H1 (cell line): ENCODE measurements at regions not wholly inside any gene's neighbourhood (a gene's known extent, or its start where the extent isn't known, plus 50 kb on each side); places are given as distances from the start of the nearest gene placed in this dataset.

Experiments
- CTCF ChIA-PET: fragments of 300-600 bp; sonication (Branson Sonifier 250); formaldehyde crosslinking; loops from one replicate; lab custom pipeline; 2021; ENCODE audit not compliant: partially characterized antibody; lab: Charles Lee
- POLR2A ChIA-PET: fragments of 300-600 bp; sonication (Branson Sonifier 250); formaldehyde crosslinking; loops from one replicate; lab custom pipeline; 2021; ENCODE audit warnings: inconsistent platforms; ENCODE audit not compliant: partially characterized antibody; lab: Charles Lee
- DNase-seq, 2 experiments: peaks; one replicate each; pipeline versions ENCODE4 v3.0.0 to v3.0.0-alpha.2; 2010 to 2022; ENCODE audit warnings: low spot score in 2 of 2, low read depth in 1 of 2, mixed read lengths in 1 of 2
- FAIRE-seq: peaks from 2 replicates; lab custom pipeline; 2011; peaks lifted over from hg19 to GRCh38; lab: Jason Lieb, UNC
- H2AFZ ChIP-seq: 2 replicates; pipeline ENCODE4 v1.8.1; 2012; ENCODE audit warnings: low read length, inconsistent platforms
- H2AK5ac ChIP-seq: 2 replicates; pipeline ENCODE4 v1.6.1; 2013; ENCODE audit warnings: low read depth, low read length
- H2BK120ac ChIP-seq: replicated peaks from 2 replicates; pipeline ENCODE3; 2013; ENCODE audit warnings: low read depth, low read length, inconsistent platforms
- H2BK12ac ChIP-seq: 2 replicates; pipeline ENCODE4 v1.6.1; 2013; ENCODE audit warnings: low read depth, low read length
- H2BK15ac ChIP-seq: 2 replicates; pipeline ENCODE4 v1.6.1; 2013; ENCODE audit warnings: low read length
- H2BK20ac ChIP-seq: 2 replicates; pipeline ENCODE4 v1.6.1; 2013; ENCODE audit warnings: low read length
- H2BK5ac ChIP-seq: 2 replicates; pipeline ENCODE4 v1.6.1; 2013; ENCODE audit warnings: low read depth, low read length
- H3K14ac ChIP-seq: 2 replicates; pipeline ENCODE4 v1.6.1; 2013; ENCODE audit warnings: inconsistent platforms; ENCODE audit not compliant: insufficient read length
- H3K18ac ChIP-seq: 2 replicates; pipeline ENCODE4 v1.6.1; 2013; ENCODE audit warnings: low read length; ENCODE audit errors: extremely low read depth
- H3K23ac ChIP-seq: 2 replicates; pipeline ENCODE4 v1.6.1; 2013; ENCODE audit warnings: inconsistent platforms; ENCODE audit not compliant: insufficient read length
- H3K23me2 ChIP-seq: 2 replicates; pipeline ENCODE4 v1.6.1; 2013; ENCODE audit warnings: low read depth, low read length
- H3K27ac ChIP-seq: 2 replicates; pipeline ENCODE4 v1.6.1; 2011; ENCODE audit warnings: low read depth, low read length, inconsistent platforms
- H3K27me3 ChIP-seq, 4 experiments: replicated peaks in 1 of 4; 1 replicate in 1 of 4; 2 replicates in 3 of 4; pipeline versions ENCODE4 v1.6.1 to v1.8.1; 2011 to 2013; ENCODE audit warnings: low read length in 3 of 4, mild to moderate bottlenecking in 3 of 4, inconsistent platforms in 2 of 4, mixed read lengths in 2 of 4, moderate library complexity in 1 of 4; ENCODE audit not compliant: control insufficient read depth in 3 of 4, insufficient read depth in 3 of 4; ENCODE audit errors: extremely low read depth in 1 of 4
- H3K36me3 ChIP-seq, 4 experiments: 2 replicates each; pipeline versions ENCODE4 v1.6.1 to v1.8.1; 2011 to 2013; ENCODE audit warnings: mild to moderate bottlenecking in 4 of 4, low read length in 3 of 4, moderate library complexity in 2 of 4, control low read depth in 1 of 4, inconsistent platforms in 1 of 4; ENCODE audit not compliant: insufficient read depth in 4 of 4, control insufficient read depth in 2 of 4
- H3K4ac ChIP-seq: replicated peaks from 2 replicates; pipeline ENCODE3; 2013; ENCODE audit warnings: low read length, low read depth, mixed read lengths, inconsistent platforms; ENCODE audit not compliant: insufficient read length
- H3K4me1 ChIP-seq, 4 experiments: replicated peaks in 1 of 4; 1 replicate in 1 of 4; 2 replicates in 3 of 4; pipeline versions ENCODE4 v1.6.1 to v1.8.1; 2011 to 2013; ENCODE audit warnings: low read length in 3 of 4, inconsistent platforms in 2 of 4, mixed read lengths in 1 of 4; ENCODE audit not compliant: insufficient read depth in 4 of 4, control insufficient read depth in 3 of 4
- H3K4me2 ChIP-seq, 2 experiments: 2 replicates each; pipeline versions ENCODE4 v1.6.1 to v1.8.1; 2011 to 2013; ENCODE audit warnings: low read depth in 2 of 2, low read length in 2 of 2, control low read depth in 1 of 2, inconsistent platforms in 1 of 2, mild to moderate bottlenecking in 1 of 2; ENCODE audit not compliant: insufficient read depth in 1 of 2
- H3K4me3 ChIP-seq, 4 experiments: fragments of 200-600, 300-600 bp in 1 of 4; sonication (generic), shearing (Covaris generic), sonication (Bioruptor Twin) in 1 of 4; 2 replicates each; pipeline versions ENCODE4 v1.5.1 to v1.8.1; 2011 to 2016; ENCODE audit warnings: low read length in 4 of 4, low read depth in 3 of 4, control low read depth in 2 of 4, inconsistent platforms in 2 of 4, mild to moderate bottlenecking in 2 of 4, mixed read lengths in 1 of 4, moderate library complexity in 1 of 4; ENCODE audit not compliant: insufficient read depth in 2 of 4; ENCODE audit errors: extremely low read depth in 1 of 4
- H3K56ac ChIP-seq: replicated peaks from 2 replicates; pipeline ENCODE3; 2013; ENCODE audit warnings: low read depth, mild to moderate bottlenecking, mixed read lengths, low read length, inconsistent platforms; ENCODE audit not compliant: insufficient read length
- H3K79me1 ChIP-seq: 2 replicates; pipeline ENCODE4 v1.6.1; 2013; ENCODE audit warnings: low read depth, low read length, control low read depth
- H3K79me2 ChIP-seq, 2 experiments: 2 replicates each; pipeline versions ENCODE4 v1.6.1 to v1.8.1; 2012 to 2013; ENCODE audit warnings: low read length in 2 of 2, mild to moderate bottlenecking in 2 of 2, inconsistent platforms in 1 of 2; ENCODE audit not compliant: insufficient read depth in 2 of 2, control insufficient read depth in 1 of 2
- H3K9ac ChIP-seq, 4 experiments: replicated peaks in 1 of 4; 1 replicate in 1 of 4; 2 replicates in 3 of 4; pipeline versions ENCODE4 v1.6.1 to v1.8.1; 2011 to 2013; ENCODE audit warnings: low read depth in 3 of 4, low read length in 3 of 4, control low read depth in 2 of 4, mild to moderate bottlenecking in 2 of 4, moderate library complexity in 2 of 4, inconsistent platforms in 1 of 4; ENCODE audit errors: extremely low read depth in 1 of 4
- H3K9me3 ChIP-seq, 2 experiments: 2 replicates each; pipeline versions ENCODE4 v1.6.1 to v1.8.1; 2012 to 2013; ENCODE audit warnings: mild to moderate bottlenecking in 2 of 2, moderate library complexity in 2 of 2, control low read depth in 1 of 2, inconsistent platforms in 1 of 2, low read depth in 1 of 2, low read length in 1 of 2, mixed read lengths in 1 of 2; ENCODE audit not compliant: insufficient read depth in 2 of 2
- H4K20me1 ChIP-seq, 2 experiments: replicated peaks in 1 of 2; 2 replicates each; pipeline versions ENCODE3 to v1.8.1; 2011 to 2013; ENCODE audit warnings: inconsistent platforms in 2 of 2, low read length in 2 of 2, mild to moderate bottlenecking in 1 of 2; ENCODE audit not compliant: insufficient read depth in 2 of 2, control insufficient read depth in 1 of 2
- H4K5ac ChIP-seq: 2 replicates; pipeline ENCODE4 v1.6.1; 2013; ENCODE audit warnings: low read length, low read depth, mixed read lengths, inconsistent platforms; ENCODE audit not compliant: insufficient read length
- H4K8ac ChIP-seq: 2 replicates; pipeline ENCODE4 v1.8.0; 2013; ENCODE audit warnings: mild to moderate bottlenecking, moderate library complexity, low read length, inconsistent platforms; ENCODE audit not compliant: insufficient read depth; ENCODE audit errors: extremely low read depth
- H4K91ac ChIP-seq: replicated peaks from 2 replicates; pipeline ENCODE3; 2013; ENCODE audit warnings: low read length, mixed read lengths, inconsistent platforms; ENCODE audit not compliant: insufficient read length
- CTBP2 ChIP-seq: IDR thresholded peaks from 2 replicates; pipeline ENCODE4 v1.7.0; 2011; ENCODE audit warnings: borderline replicate concordance, mild to moderate bottlenecking, moderate library complexity, mixed read lengths, low read length; ENCODE audit not compliant: insufficient read depth, insufficient read length
- POLR2A ChIP-seq, 2 experiments: IDR thresholded peaks; 1 replicate in 1 of 2; 2 replicates in 1 of 2; pipeline ENCODE4 v1.6.1; 2011; ENCODE audit warnings: low read depth in 2 of 2, low read length in 2 of 2, mild to moderate bottlenecking in 2 of 2; ENCODE audit errors: control extremely low read depth in 1 of 2
- SIN3A ChIP-seq, 2 experiments: IDR thresholded peaks in 1 of 2; conservative IDR thresholded peaks in 1 of 2; 2 replicates each; pipeline ENCODE4 v1.6.1; 2011 to 2012; ENCODE audit warnings: low read length in 2 of 2, improper control_type of control experiment in 1 of 2, low read depth in 1 of 2, mild to moderate bottlenecking in 1 of 2
- SIX5 ChIP-seq: IDR thresholded peaks from 2 replicates; pipeline ENCODE4 v1.6.1; 2011; ENCODE audit warnings: mild to moderate bottlenecking, low read depth, low read length
- WGBS, 2 experiments: shearing (Covaris generic) in 1 of 2; methylation state at CpG; one replicate each; pipeline versions ENCODE4 v1.1.6 to v1.1.7; 2013 to 2015; ENCODE audit warnings: low lambda C conversion rate in 2 of 2, mixed read lengths in 2 of 2, inconsistent platforms in 1 of 2, low coverage in 1 of 2, missing lambda C conversion rate in 1 of 2; ENCODE audit not compliant: insufficient replicate concordance in 2 of 2, insufficient coverage in 1 of 2, insufficient read length in 1 of 2; ENCODE audit errors: extremely low coverage in 1 of 2, missing lambda C conversion rate in 1 of 2; 5-methylcytosine and 5-hydroxymethylcytosine counted together

- Histone ChIP-seq H3K4me2 (no peak overlapping the region), H2AFZ (no peak overlapping the region), H3K23me2 (0 out of 2 replicates have a peak, but pooled peaks cover 1% of the 10 kb centered on the region), H2BK20ac (no peak overlapping the region), H3K9ac (no peak overlapping the region), H4K91ac (no peak overlapping the region), H4K5ac (no peak overlapping the region), H3K4me3 (no peak overlapping the region), H2BK120ac (no peak overlapping the region), H3K27ac (no peak overlapping the region), H3K9me3 (peaks cover 0 to 3% of the 10 kb centered on the region in 2 experiments; a peak in 1 of 4 replicates), H3K4ac (no peak overlapping the region), H3K14ac (no peak overlapping the region), H3K27me3 (no peaks in the 10 kb centered on the region), H2BK15ac (no peak overlapping the region), H3K23ac (no peak overlapping the region), H3K18ac (no peak overlapping the region), H3K79me1 (no peaks in the 10 kb centered on the region), H3K36me3 (no peaks in the 10 kb centered on the region), H2AK5ac (no peak overlapping the region), H2BK12ac (no peak overlapping the region), H4K20me1 (no peaks in the 10 kb centered on the region), H3K4me1 (no peaks in the 10 kb centered on the region), H3K79me2 (no peaks in the 10 kb centered on the region), H2BK5ac (no peak overlapping the region), H4K8ac (no peak overlapping the region), H3K56ac (no peak overlapping the region)
- WGBS, 2 experiments, result 92% methylated on average over 5 of the region's 5 CpGs; no CpG with 5 or more reads in 1 of the 2 experiments
- POLR2A ChIA-PET, result no interaction called here
- DNase-seq (no peak), FAIRE-seq (no peak)
- CTCF ChIA-PET, result no interaction called here
- TF ChIP-seq SIX5 (no peak), CTBP2 (no peak), POLR2A (IDR thresholded peaks at IDR 0.05; ENCODE audit: control extremely low read depth in 1 of 2, low read depth in 2 of 2, low read length in 2 of 2) (no peak), SIN3A (conservative IDR thresholded peaks at IDR 0.05 in 1 of 2, IDR thresholded peaks at IDR 0.05 in 1 of 2; ENCODE audit: low read depth in 1 of 2, low read length in 2 of 2) (no peak)
Measured at GRCh38 chr1:62380181-62380580, 56.7 kb upstream of the USP1 start.
